ENCODE measurements at regions not wholly inside any gene's neighbourhood (a gene's known extent, or its start where the extent isn't known, plus 50 kb on each side); places are given as distances from the start of the nearest gene placed in this dataset.
"Not testable (repeated sequence)": the region's sequence is repeated elsewhere in the genome, so short reads cannot be mapped to it uniquely, and the experiment has no call there.

DNA sequence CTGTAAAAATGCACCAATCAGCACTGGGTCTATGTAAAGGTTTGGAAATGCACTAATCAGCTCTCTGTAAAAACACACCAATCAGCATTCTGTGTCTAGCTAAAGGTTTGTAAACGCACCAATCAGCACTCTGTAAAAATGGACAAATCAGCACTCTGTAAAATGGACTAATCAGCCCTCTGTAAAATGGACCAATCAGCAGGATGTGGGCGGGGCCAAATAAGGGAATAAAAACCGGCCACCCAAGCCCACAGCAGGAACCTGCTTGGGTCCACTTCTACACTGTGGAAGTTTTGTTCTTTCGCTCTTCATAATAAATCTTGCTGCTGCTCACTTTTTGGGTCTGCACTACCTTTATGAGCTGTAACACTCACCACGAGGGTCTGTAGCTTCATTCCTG, 101.0 kb downstream of the SMC2 start:
- H3K27ac Mint-ChIP-seq; H3K36me3 ChIP-seq (ENCODE audit: insufficient read depth, low read length); DNase-seq; H3K4me3 Mint-ChIP-seq; H3K27ac ChIP-seq (ENCODE audit: low read depth, low read length); H3K27me3 ChIP-seq (ENCODE audit: insufficient read depth, low read length); POLR2A ChIA-PET (ENCODE audit: partially characterized antibody); CTCF ChIA-PET (ENCODE audit: partially characterized antibody); H3K4me3 ChIP-seq (ENCODE audit: low read length in 2 of 2); intact Hi-C loops (cut with micrococcal nuclease); H3K9me3 ChIP-seq (ENCODE audit: control insufficient read depth in 1 of 2, low read length in 2 of 2); H3K4me1 Mint-ChIP-seq; H3K27me3 Mint-ChIP-seq; H3K36me3 Mint-ChIP-seq; H3K4me1 ChIP-seq (ENCODE audit: insufficient read depth, low read length): not testable (repeated sequence)
- peaks cover 0 to 10% (median 3%) of the 10 kb centered on the region in 8 donors for H3K9me3 Mint-ChIP-seq

DNA sequence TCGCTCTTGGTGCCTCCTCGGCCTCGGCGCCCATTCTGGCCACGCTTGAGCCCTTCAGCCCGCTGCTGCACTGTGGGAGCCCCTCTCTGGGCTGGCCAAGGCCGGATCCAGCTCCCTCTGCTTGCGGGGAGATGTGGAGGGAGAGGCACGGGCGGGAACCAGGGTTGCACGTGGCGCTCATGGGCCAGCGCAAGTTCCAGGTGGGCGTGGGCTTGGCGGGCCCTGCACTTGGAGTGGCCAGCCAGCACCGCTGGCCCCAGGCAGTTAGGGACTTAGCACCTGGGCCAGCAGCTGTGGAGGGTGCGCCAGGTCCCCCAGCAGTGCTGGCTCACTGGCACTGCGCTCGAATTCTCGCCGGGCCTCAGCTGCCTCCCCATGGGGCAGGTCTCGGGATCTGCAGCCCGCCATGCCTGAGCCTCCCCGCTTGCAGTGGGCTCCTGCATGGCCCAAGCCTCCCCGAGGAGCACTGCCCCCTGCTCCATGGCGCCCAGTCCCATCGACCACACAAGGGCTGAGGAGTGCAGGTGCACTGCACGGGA, 106.4 kb downstream of the SMC2 start:
- Histone ChIP-seq H3K4me1 (ENCODE audit: insufficient read depth, low read length) (no peaks in the 10 kb centered on the region), H3K36me3 (ENCODE audit: insufficient read depth, low read length) (no peaks in the 10 kb centered on the region), H3K27me3 (ENCODE audit: insufficient read depth, low read length) (no peaks in the 10 kb centered on the region), H3K4me3 (ENCODE audit: low read length in 2 of 2) (no peak overlapping the region), H3K27ac (ENCODE audit: low read depth, low read length) (no peak overlapping the region), H3K9me3 (ENCODE audit: control insufficient read depth in 1 of 2, low read length in 2 of 2) (no peaks in the 10 kb centered on the region)
- CTCF ChIA-PET (ENCODE audit: partially characterized antibody) = no interaction called here
- Mint-ChIP-seq H3K36me3 (no peaks in the 10 kb centered on the region), H3K27me3 (peaks cover 0 to 3% of the 10 kb centered on the region in 2 donors), H3K27ac (no peak overlapping the region), H3K9me3 (peaks cover 0 to 4% (median under 1%) of the 10 kb centered on the region in 8 donors), H3K4me3 (no peak overlapping the region), H3K4me1 (no peaks in the 10 kb centered on the region)
- POLR2A ChIA-PET (ENCODE audit: partially characterized antibody) = no interaction called here
- intact Hi-C loops (cut with micrococcal nuclease) = no loop called here
- no peak for DNase-seq

- Histone ChIP-seq H3K27me3 (ENCODE audit: insufficient read depth, low read length) (no peaks in the 10 kb centered on the region), H3K4me1 (ENCODE audit: insufficient read depth, low read length) (no peaks in the 10 kb centered on the region), H3K36me3 (ENCODE audit: insufficient read depth, low read length) (no peaks in the 10 kb centered on the region), H3K27ac (ENCODE audit: low read depth, low read length) (no peak overlapping the region), H3K9me3 (ENCODE audit: control insufficient read depth in 1 of 2, low read length in 2 of 2) (no peaks in the 10 kb centered on the region), H3K4me3 (ENCODE audit: low read length in 2 of 2) (no peak overlapping the region)
- intact Hi-C loops (cut with micrococcal nuclease) = no loop called here
- Mint-ChIP-seq H3K27ac (no peak overlapping the region), H3K4me1 (no peaks in the 10 kb centered on the region), H3K9me3 (peaks cover 0 to 3% (median 0%) of the 10 kb centered on the region in 8 donors), H3K4me3 (no peak overlapping the region), H3K36me3 (no peaks in the 10 kb centered on the region), H3K27me3 (no peaks in the 10 kb centered on the region)
- DNase-seq = no peak
- POLR2A ChIA-PET (ENCODE audit: partially characterized antibody) = no interaction called here
- CTCF ChIA-PET (ENCODE audit: partially characterized antibody) = no interaction called here
These were observed 112.7 kb downstream of the SMC2 start for GRCh38 chr9:104206766-104207165.

GRCh38 chr9:104209387-104209786, 115.3 kb downstream of the SMC2 start:
- Histone ChIP-seq H3K27me3 (ENCODE audit: insufficient read depth, low read length) (no peaks in the 10 kb centered on the region), H3K4me3 (ENCODE audit: low read length in 2 of 2) (no peak overlapping the region), H3K36me3 (ENCODE audit: insufficient read depth, low read length) (no peaks in the 10 kb centered on the region), H3K9me3 (ENCODE audit: control insufficient read depth in 1 of 2, low read length in 2 of 2) (no peaks in the 10 kb centered on the region), H3K27ac (ENCODE audit: low read depth, low read length) (no peak overlapping the region), H3K4me1 (ENCODE audit: insufficient read depth, low read length) (no peaks in the 10 kb centered on the region)
- no peaks in the 10 kb centered on the region for H3K36me3 Mint-ChIP-seq
- H3K4me3 Mint-ChIP-seq = no peak overlapping the region
- POLR2A ChIA-PET (ENCODE audit: partially characterized antibody) = no interaction called here
- H3K27me3 Mint-ChIP-seq = no peaks in the 10 kb centered on the region
- H3K27ac Mint-ChIP-seq = no peak overlapping the region
- no peak for DNase-seq
- intact Hi-C loops (cut with micrococcal nuclease) = no loop called here
- H3K9me3 Mint-ChIP-seq = peaks cover 0 to 3% (median 0%) of the 10 kb centered on the region in 8 donors
- no peaks in the 10 kb centered on the region for H3K4me1 Mint-ChIP-seq
- CTCF ChIA-PET (ENCODE audit: partially characterized antibody) = no interaction called here

- Histone ChIP-seq H3K4me1 (ENCODE audit: insufficient read depth, low read length) (no peaks in the 10 kb centered on the region), H3K9me3 (ENCODE audit: control insufficient read depth in 1 of 2, low read length in 2 of 2) (no peaks in the 10 kb centered on the region), H3K27ac (ENCODE audit: low read depth, low read length) (no peak overlapping the region), H3K4me3 (ENCODE audit: low read length in 2 of 2) (no peak overlapping the region), H3K36me3 (ENCODE audit: insufficient read depth, low read length) (no peaks in the 10 kb centered on the region), H3K27me3 (ENCODE audit: insufficient read depth, low read length) (no peaks in the 10 kb centered on the region)
- no peaks in the 10 kb centered on the region for H3K4me1 Mint-ChIP-seq
- DNase-seq = no peak
- no peak overlapping the region for H3K4me3 Mint-ChIP-seq
- no peaks in the 10 kb centered on the region for H3K9me3 Mint-ChIP-seq
- no peaks in the 10 kb centered on the region for H3K36me3 Mint-ChIP-seq
- POLR2A ChIA-PET (ENCODE audit: partially characterized antibody) = no interaction called here
- H3K27ac Mint-ChIP-seq = no peak overlapping the region
- intact Hi-C loops (cut with micrococcal nuclease) = no loop called here
- H3K27me3 Mint-ChIP-seq = peaks cover 0 to 3% of the 10 kb centered on the region in 2 donors
- CTCF ChIA-PET (ENCODE audit: partially characterized antibody) = no interaction called here
These were observed 133.0 kb downstream of the SMC2 start for GRCh38 chr9:104227108-104227507.

DNA sequence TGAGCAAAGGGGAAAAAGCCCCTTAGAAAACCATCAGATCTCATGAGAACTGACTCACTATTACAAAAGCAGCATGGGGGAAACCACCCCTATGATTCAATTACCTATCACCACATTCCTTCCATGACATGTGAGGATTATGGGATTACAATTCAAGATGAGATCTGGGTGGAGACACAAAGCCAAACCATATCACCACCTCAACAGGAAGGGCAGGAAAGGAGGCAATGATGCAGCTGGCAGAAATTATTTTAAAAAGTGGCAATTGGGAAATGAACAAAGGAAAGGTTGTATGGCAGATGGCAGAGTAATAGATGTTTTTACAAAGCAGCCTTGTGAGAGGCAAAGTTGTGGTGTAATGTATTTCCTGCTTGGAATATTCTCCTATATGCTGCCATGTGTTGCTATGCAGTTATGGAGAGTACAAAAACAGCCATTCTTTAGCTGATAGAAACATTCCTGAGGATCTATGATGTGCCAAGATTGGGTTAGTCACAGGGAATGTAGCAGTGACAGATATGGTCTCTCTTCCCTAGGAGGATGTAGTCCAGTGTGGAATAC, 138.8 kb downstream of the SMC2 start:
- no peaks in the 10 kb centered on the region for H3K4me1 Mint-ChIP-seq
- H3K36me3 ChIP-seq (ENCODE audit: insufficient read depth, low read length) = no peaks in the 10 kb centered on the region
- no peaks in the 10 kb centered on the region for H3K27me3 Mint-ChIP-seq
- no peak overlapping the region for H3K27ac Mint-ChIP-seq
- H3K4me1 ChIP-seq (ENCODE audit: insufficient read depth, low read length) = no peaks in the 10 kb centered on the region
- no peak overlapping the region for H3K4me3 ChIP-seq (ENCODE audit: low read length in 2 of 2)
- no peaks in the 10 kb centered on the region for H3K9me3 ChIP-seq (ENCODE audit: control insufficient read depth in 1 of 2, low read length in 2 of 2)
- DNase-seq = no peak
- H3K4me3 Mint-ChIP-seq = no peak overlapping the region
- H3K9me3 Mint-ChIP-seq = peaks cover 0 to 7% (median 4%) of the 10 kb centered on the region in 8 donors
- no peaks in the 10 kb centered on the region for H3K36me3 Mint-ChIP-seq
- ChIA-PET CTCF (ENCODE audit: partially characterized antibody) (no interaction called here), POLR2A (ENCODE audit: partially characterized antibody) (no interaction called here)
- no peaks in the 10 kb centered on the region for H3K27me3 ChIP-seq (ENCODE audit: insufficient read depth, low read length)
- H3K27ac ChIP-seq (ENCODE audit: low read depth, low read length) = no peak overlapping the region
- intact Hi-C loops (cut with micrococcal nuclease) = no loop called here

DNA sequence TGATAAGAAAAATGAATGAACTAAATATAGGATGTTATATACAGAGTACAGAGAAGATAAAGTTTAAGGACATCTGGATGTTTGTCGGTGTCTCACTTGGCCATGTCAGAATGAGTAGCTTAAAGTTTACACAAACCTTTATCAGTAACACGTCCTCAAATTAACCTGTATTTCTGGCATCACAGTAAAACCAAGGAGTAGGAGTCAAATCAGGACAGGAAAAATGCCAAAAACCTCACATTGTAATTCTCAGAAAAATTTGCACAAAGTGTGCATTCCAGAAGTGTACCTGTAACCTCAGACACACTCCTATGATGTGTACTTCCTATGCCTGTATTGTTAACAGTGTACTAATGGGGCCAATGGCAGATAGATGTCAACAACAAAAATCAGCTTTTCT, 139.3 kb downstream of the SMC2 start:
- no peak for DNase-seq
- H3K27ac Mint-ChIP-seq = no peak overlapping the region
- ChIA-PET POLR2A (ENCODE audit: partially characterized antibody) (no interaction called here), CTCF (ENCODE audit: partially characterized antibody) (no interaction called here)
- no peak overlapping the region for H3K4me3 Mint-ChIP-seq
- no peaks in the 10 kb centered on the region for H3K27me3 Mint-ChIP-seq
- Histone ChIP-seq H3K27me3 (ENCODE audit: insufficient read depth, low read length) (no peaks in the 10 kb centered on the region), H3K4me3 (ENCODE audit: low read length in 2 of 2) (no peak overlapping the region), H3K4me1 (ENCODE audit: insufficient read depth, low read length) (no peaks in the 10 kb centered on the region), H3K27ac (ENCODE audit: low read depth, low read length) (no peak overlapping the region), H3K9me3 (ENCODE audit: control insufficient read depth in 1 of 2, low read length in 2 of 2) (no peaks in the 10 kb centered on the region), H3K36me3 (ENCODE audit: insufficient read depth, low read length) (no peaks in the 10 kb centered on the region)
- H3K4me1 Mint-ChIP-seq = no peaks in the 10 kb centered on the region
- H3K36me3 Mint-ChIP-seq = no peaks in the 10 kb centered on the region
- H3K9me3 Mint-ChIP-seq = peaks cover 0 to 7% (median 4%) of the 10 kb centered on the region in 8 donors
- intact Hi-C loops (cut with micrococcal nuclease) = no loop called here
